Stomach (tissue), 8 donors: ENCODE measurements at regions not wholly inside any gene's neighbourhood (a gene's known extent, or its start where the extent isn't known, plus 50 kb on each side); places are given as distances from the start of the nearest gene placed in this dataset.
A peak's percentile ranks its signal among the peaks of the same experiment; 100 is the strongest.

Experiments
- DNase-seq, 2 donors: peaks; one replicate each; pipeline versions ENCODE4 v3.0.0 to v3.0.0-alpha.2; 2013 to 2019
- H3K27ac ChIP-seq, 5 donors: fragments of 200-600 bp in 4 of 5; sonication (generic) in 4 of 5; one replicate each; pipeline ENCODE4 v1.5.1; 2013 to 2019; ENCODE audit warnings: mild to moderate bottlenecking in 1 of 5, moderate library complexity in 1 of 5
- H3K27me3 ChIP-seq, 3 donors: fragments of 200-600 bp; sonication (generic); one replicate each; pipeline ENCODE4 v1.5.1; 2017 to 2019; ENCODE audit warnings: mixed run types in 1 of 3
- H3K36me3 ChIP-seq, 4 donors: fragments of 200-600 bp; sonication (generic); 1 replicate in 3 of 4; 2 replicates in 1 of 4; pipeline ENCODE4 v1.5.1; 2016 to 2019
- H3K4me1 ChIP-seq, 4 donors: fragments of 200-600 bp; sonication (generic); one replicate each; pipeline ENCODE4 v1.5.1; 2016 to 2019
- H3K4me3 ChIP-seq, 4 donors: fragments of 200-600 bp; sonication (generic) in 3 of 4; one replicate each; pipeline ENCODE4 v1.5.1; 2016 to 2019; ENCODE audit warnings: mild to moderate bottlenecking in 1 of 4
- H3K9me3 ChIP-seq, 4 donors: fragments of 200-600 bp; sonication (generic); one replicate each; pipeline ENCODE4 v1.5.1; 2016 to 2019
- EP300 ChIP-seq: sonication (generic); formaldehyde crosslinking; IDR thresholded peaks from one replicate; pipeline ENCODE4 v1.6.1; 2017; ENCODE audit warnings: antibody characterized with exemption
- POLR2A ChIP-seq, 4 donors: fragments of 450-650 bp; IDR thresholded peaks; one replicate each; pipeline ENCODE4 v1.6.1; 2016; ENCODE audit warnings: antibody characterized with exemption in 4 of 4, control low read depth in 2 of 4, mild to moderate bottlenecking in 1 of 4, moderate library complexity in 1 of 4
- POLR2AphosphoS5 ChIP-seq, 3 donors: sonication (generic); formaldehyde crosslinking; IDR thresholded peaks; one replicate each; pipeline ENCODE4 v1.6.1; 2016; ENCODE audit warnings: antibody characterized with exemption in 3 of 3
- WGBS, 5 donors: extraction: QIAGEN DNeasy Blood & Tissue Kit in 3 of 5; methylation state at CpG; one replicate each; pipeline versions ENCODE4 v1.1.5 to v1.1.7; 2013 to 2018; 5-methylcytosine and 5-hydroxymethylcytosine counted together
- intact Hi-C: fragments of 100-400 bp; cut with DNase I; formaldehyde crosslinking; loops from one replicate; pipeline ENCODE4 v1.15.1; 2023; ENCODE audit warnings: low total_unique reads
- TF ChIP-seq, protein P1 (sequence below), 7 experiments: fragments of 450-650 bp in 4 of 7; fragments of 200-600 bp in 3 of 7; sonication (generic) in 3 of 7; IDR thresholded peaks; one replicate each; pipeline ENCODE4 v1.5.1; 2016 to 2019; ENCODE audit warnings: antibody characterized with exemption in 7 of 7, control low read depth in 2 of 7, mild to moderate bottlenecking in 1 of 7
- donor health status: healthy with polysubstance abuse.
- donor health status: Bipolar disorder and iron deficiency.
- donor health status: healthy.

DNA sequence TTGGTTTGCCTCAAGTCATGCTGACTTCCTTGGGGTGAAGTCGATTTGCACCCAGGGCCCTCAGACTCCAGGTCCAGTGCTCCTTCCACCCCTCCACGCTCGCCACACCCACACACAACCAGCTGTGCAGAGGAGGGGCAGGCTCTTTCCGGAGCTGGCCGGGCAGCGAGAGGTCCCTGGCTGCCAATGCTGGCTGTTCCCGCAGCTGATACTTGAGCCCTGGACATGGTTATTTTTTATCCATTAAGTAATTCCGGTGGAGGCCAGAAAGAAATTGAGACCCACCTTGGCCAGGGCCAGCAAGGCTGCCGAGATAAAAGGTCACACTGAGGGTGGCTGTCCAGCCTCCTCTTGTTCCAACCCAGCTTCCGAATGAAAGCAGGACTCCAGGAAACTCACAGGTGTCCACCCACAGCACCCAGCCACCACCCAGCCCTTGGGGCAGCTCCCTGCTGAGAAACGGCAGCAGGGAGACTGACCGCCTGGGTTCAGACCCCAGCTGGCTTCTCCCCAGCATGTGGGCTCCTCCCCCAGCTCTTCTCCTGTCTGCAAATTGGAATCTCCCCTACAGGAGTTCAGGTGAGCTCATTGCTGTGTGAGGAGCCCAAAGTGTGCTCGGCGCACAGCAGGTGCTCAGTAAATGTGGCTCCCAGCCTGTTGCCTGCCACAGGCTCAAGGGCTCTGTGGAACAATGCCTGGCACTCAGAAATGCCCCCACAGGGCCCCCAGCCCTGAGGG is 77.8 kb downstream of the PDGFA start:
- no peak for DNase-seq
- no peak for TF ChIP-seq EP300
- peaks cover 0 to 15% (median 0%) of the 10 kb centered on the region in 3 donors for H3K27me3 ChIP-seq
- no peaks in the 10 kb centered on the region for H3K9me3 ChIP-seq
- H3K4me1 ChIP-seq: peaks cover 0 to 9% (median 0%) of the 10 kb centered on the region in 4 donors
- no peaks in the 10 kb centered on the region for H3K36me3 ChIP-seq
- H3K27ac ChIP-seq: no peak overlapping the region
- intact Hi-C loops: no loop called here
- H3K4me3 ChIP-seq: no peak overlapping the region
- 78 to 84% (median 80%) methylated on average over 14 of the region's 14 CpGs for WGBS, 5 donors

- Histone ChIP-seq H3K27ac (no peak overlapping the region), H3K36me3 (no peaks in the 10 kb centered on the region), H3K4me3 (no peak overlapping the region), H3K9me3 (no peaks in the 10 kb centered on the region), H3K4me1 (peaks cover 0 to 9% (median 0%) of the 10 kb centered on the region in 4 donors), H3K27me3 (peaks cover 0 to 15% (median 0%) of the 10 kb centered on the region in 3 donors)
- no peak for TF ChIP-seq EP300
- TF ChIP-seq, protein P1, sequence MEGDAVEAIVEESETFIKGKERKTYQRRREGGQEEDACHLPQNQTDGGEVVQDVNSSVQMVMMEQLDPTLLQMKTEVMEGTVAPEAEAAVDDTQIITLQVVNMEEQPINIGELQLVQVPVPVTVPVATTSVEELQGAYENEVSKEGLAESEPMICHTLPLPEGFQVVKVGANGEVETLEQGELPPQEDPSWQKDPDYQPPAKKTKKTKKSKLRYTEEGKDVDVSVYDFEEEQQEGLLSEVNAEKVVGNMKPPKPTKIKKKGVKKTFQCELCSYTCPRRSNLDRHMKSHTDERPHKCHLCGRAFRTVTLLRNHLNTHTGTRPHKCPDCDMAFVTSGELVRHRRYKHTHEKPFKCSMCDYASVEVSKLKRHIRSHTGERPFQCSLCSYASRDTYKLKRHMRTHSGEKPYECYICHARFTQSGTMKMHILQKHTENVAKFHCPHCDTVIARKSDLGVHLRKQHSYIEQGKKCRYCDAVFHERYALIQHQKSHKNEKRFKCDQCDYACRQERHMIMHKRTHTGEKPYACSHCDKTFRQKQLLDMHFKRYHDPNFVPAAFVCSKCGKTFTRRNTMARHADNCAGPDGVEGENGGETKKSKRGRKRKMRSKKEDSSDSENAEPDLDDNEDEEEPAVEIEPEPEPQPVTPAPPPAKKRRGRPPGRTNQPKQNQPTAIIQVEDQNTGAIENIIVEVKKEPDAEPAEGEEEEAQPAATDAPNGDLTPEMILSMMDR (IDR thresholded peaks at IDR 0.05): no peak
- no peak for TF ChIP-seq POLR2AphosphoS5 (IDR thresholded peaks at IDR 0.05)
- TF ChIP-seq POLR2A (IDR thresholded peaks at IDR 0.05): no peak
- DNase-seq: no peak
- intact Hi-C loops: no loop called here
- 69 to 85% (median 81%) methylated on average over 7 of the region's 7 CpGs for WGBS, 5 donors
These were observed 77.2 kb downstream of the PDGFA start for GRCh38 chr7:442457-442856.

DNA sequence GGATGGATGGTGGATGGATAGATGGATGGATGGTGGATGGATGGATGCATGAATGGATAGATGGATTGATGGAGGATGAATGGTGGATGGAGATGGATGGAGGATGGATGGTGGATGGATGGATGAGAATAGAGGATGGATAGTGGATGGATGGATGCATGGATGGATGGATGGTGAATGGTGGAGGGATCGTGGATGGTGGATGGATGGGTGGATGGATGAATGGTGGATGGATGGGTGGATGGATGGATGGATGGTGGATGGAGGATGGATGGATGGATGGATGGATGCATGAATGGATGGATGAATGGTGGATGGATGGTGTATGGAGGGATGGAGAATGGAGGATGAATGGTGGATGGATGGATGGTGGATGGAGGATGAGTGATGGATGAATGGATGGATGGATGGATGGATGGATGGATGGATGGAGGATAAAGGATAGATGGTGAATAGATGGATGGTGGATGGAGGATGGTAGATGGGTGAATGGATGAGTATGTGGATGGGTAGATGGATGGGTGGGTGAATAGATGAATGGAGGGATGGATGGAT is 76.3 kb downstream of the PDGFA start:
- TF ChIP-seq, protein P1 (IDR thresholded peaks at IDR 0.05): no peak
- TF ChIP-seq POLR2A (IDR thresholded peaks at IDR 0.05) (no peak), POLR2AphosphoS5 (IDR thresholded peaks at IDR 0.05) (no peak), EP300 (no peak)
- WGBS, 5 donors: 84 to 93% (median 86%) methylated on average over 1 of the region's 1 CpG
- intact Hi-C loops: no loop called here
- DNase-seq: no peak
- Histone ChIP-seq H3K4me3 (no peak overlapping the region), H3K27me3 (peaks cover 0 to 10% (median 0%) of the 10 kb centered on the region in 3 donors), H3K4me1 (peaks cover 0 to 3% (median 0%) of the 10 kb centered on the region in 4 donors), H3K27ac (no peak overlapping the region), H3K36me3 (no peaks in the 10 kb centered on the region), H3K9me3 (no peaks in the 10 kb centered on the region)

DNA sequence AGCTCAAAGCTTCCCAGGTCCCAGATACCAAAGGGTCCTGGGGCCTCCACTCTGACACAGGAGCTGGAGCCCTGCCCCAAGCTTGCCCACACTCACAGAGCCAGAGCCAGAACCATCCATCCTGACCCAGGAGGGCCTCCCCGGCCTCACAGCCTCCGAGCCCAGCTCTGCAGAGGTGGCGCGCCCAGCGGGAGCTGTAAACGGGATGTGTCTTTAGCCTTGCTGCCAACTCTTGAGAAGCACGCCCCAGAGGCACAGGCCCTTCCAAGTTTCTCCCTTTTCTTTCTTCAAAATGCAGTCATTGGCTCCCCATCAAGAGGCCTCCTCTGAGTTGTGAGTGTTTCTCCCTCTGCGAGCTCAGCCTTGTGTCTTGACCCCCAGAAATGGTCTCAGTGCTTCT is 75.0 kb downstream of the PDGFA start:
- intact Hi-C loops: no loop called here
- no peak overlapping the region for H3K27ac ChIP-seq

More for the DNA sequence above, 75.0 kb downstream of the PDGFA start:
- H3K4me3 ChIP-seq: no peak overlapping the region
- H3K9me3 ChIP-seq: no peaks in the 10 kb centered on the region
- DNase-seq: peak in 1 of 2 donors; percentile 75
- H3K36me3 ChIP-seq: no peaks in the 10 kb centered on the region
- TF ChIP-seq POLR2AphosphoS5 (IDR thresholded peaks at IDR 0.05) (no peak), POLR2A (IDR thresholded peaks at IDR 0.05) (no peak), EP300 (no peak)
- TF ChIP-seq, protein P1 (IDR thresholded peaks at IDR 0.05): no peak
- H3K27me3 ChIP-seq: peaks cover 0 to 6% (median 0%) of the 10 kb centered on the region in 3 donors
- H3K4me1 ChIP-seq: no peaks in the 10 kb centered on the region
- 60 to 72% (median 68%) methylated on average over 8 of the region's 8 CpGs for WGBS, 5 donors
